H1 (cell line): ENCODE measurements at regions not wholly inside any gene's neighbourhood (a gene's known extent, or its start where the extent isn't known, plus 50 kb on each side); places are given as distances from the start of the nearest gene placed in this dataset.
A peak's percentile ranks its signal among the peaks of the same experiment; 100 is the strongest.

Source experiments
- CTCF ChIA-PET: fragments of 300-600 bp; sonication (Branson Sonifier 250); formaldehyde crosslinking; loops from one replicate; lab custom pipeline; 2021; ENCODE audit not compliant: partially characterized antibody; lab: Charles Lee
- POLR2A ChIA-PET: fragments of 300-600 bp; sonication (Branson Sonifier 250); formaldehyde crosslinking; loops from one replicate; lab custom pipeline; 2021; ENCODE audit warnings: inconsistent platforms; ENCODE audit not compliant: partially characterized antibody; lab: Charles Lee
- DNase-seq, 2 experiments: peaks; one replicate each; pipeline versions ENCODE4 v3.0.0 to v3.0.0-alpha.2; 2010 to 2022; ENCODE audit warnings: low spot score in 2 of 2, low read depth in 1 of 2, mixed read lengths in 1 of 2
- FAIRE-seq: peaks from 2 replicates; lab custom pipeline; 2011; peaks lifted over from hg19 to GRCh38; lab: Jason Lieb, UNC
- H2AFZ ChIP-seq: 2 replicates; pipeline ENCODE4 v1.8.1; 2012; ENCODE audit warnings: low read length, inconsistent platforms
- H2AK5ac ChIP-seq: 2 replicates; pipeline ENCODE4 v1.6.1; 2013; ENCODE audit warnings: low read depth, low read length
- H2BK120ac ChIP-seq: replicated peaks from 2 replicates; pipeline ENCODE3; 2013; ENCODE audit warnings: low read depth, low read length, inconsistent platforms
- H2BK12ac ChIP-seq: 2 replicates; pipeline ENCODE4 v1.6.1; 2013; ENCODE audit warnings: low read depth, low read length
- H2BK15ac ChIP-seq: 2 replicates; pipeline ENCODE4 v1.6.1; 2013; ENCODE audit warnings: low read length
- H2BK20ac ChIP-seq: 2 replicates; pipeline ENCODE4 v1.6.1; 2013; ENCODE audit warnings: low read length
- H2BK5ac ChIP-seq: 2 replicates; pipeline ENCODE4 v1.6.1; 2013; ENCODE audit warnings: low read depth, low read length
- H3K14ac ChIP-seq: 2 replicates; pipeline ENCODE4 v1.6.1; 2013; ENCODE audit warnings: inconsistent platforms; ENCODE audit not compliant: insufficient read length
- H3K18ac ChIP-seq: 2 replicates; pipeline ENCODE4 v1.6.1; 2013; ENCODE audit warnings: low read length; ENCODE audit errors: extremely low read depth
- H3K23ac ChIP-seq: 2 replicates; pipeline ENCODE4 v1.6.1; 2013; ENCODE audit warnings: inconsistent platforms; ENCODE audit not compliant: insufficient read length
- H3K23me2 ChIP-seq: 2 replicates; pipeline ENCODE4 v1.6.1; 2013; ENCODE audit warnings: low read depth, low read length
- H3K27ac ChIP-seq: 2 replicates; pipeline ENCODE4 v1.6.1; 2011; ENCODE audit warnings: low read depth, low read length, inconsistent platforms
- H3K27me3 ChIP-seq, 4 experiments: replicated peaks in 1 of 4; 1 replicate in 1 of 4; 2 replicates in 3 of 4; pipeline versions ENCODE4 v1.6.1 to v1.8.1; 2011 to 2013; ENCODE audit warnings: low read length in 3 of 4, mild to moderate bottlenecking in 3 of 4, inconsistent platforms in 2 of 4, mixed read lengths in 2 of 4, moderate library complexity in 1 of 4; ENCODE audit not compliant: control insufficient read depth in 3 of 4, insufficient read depth in 3 of 4; ENCODE audit errors: extremely low read depth in 1 of 4
- H3K36me3 ChIP-seq, 4 experiments: 2 replicates each; pipeline versions ENCODE4 v1.6.1 to v1.8.1; 2011 to 2013; ENCODE audit warnings: mild to moderate bottlenecking in 4 of 4, low read length in 3 of 4, moderate library complexity in 2 of 4, control low read depth in 1 of 4, inconsistent platforms in 1 of 4; ENCODE audit not compliant: insufficient read depth in 4 of 4, control insufficient read depth in 2 of 4
- H3K4ac ChIP-seq: replicated peaks from 2 replicates; pipeline ENCODE3; 2013; ENCODE audit warnings: low read length, low read depth, mixed read lengths, inconsistent platforms; ENCODE audit not compliant: insufficient read length
- H3K4me1 ChIP-seq, 4 experiments: replicated peaks in 1 of 4; 1 replicate in 1 of 4; 2 replicates in 3 of 4; pipeline versions ENCODE4 v1.6.1 to v1.8.1; 2011 to 2013; ENCODE audit warnings: low read length in 3 of 4, inconsistent platforms in 2 of 4, mixed read lengths in 1 of 4; ENCODE audit not compliant: insufficient read depth in 4 of 4, control insufficient read depth in 3 of 4
- H3K4me2 ChIP-seq, 2 experiments: 2 replicates each; pipeline versions ENCODE4 v1.6.1 to v1.8.1; 2011 to 2013; ENCODE audit warnings: low read depth in 2 of 2, low read length in 2 of 2, control low read depth in 1 of 2, inconsistent platforms in 1 of 2, mild to moderate bottlenecking in 1 of 2; ENCODE audit not compliant: insufficient read depth in 1 of 2
- H3K4me3 ChIP-seq, 4 experiments: fragments of 200-600, 300-600 bp in 1 of 4; sonication (generic), shearing (Covaris generic), sonication (Bioruptor Twin) in 1 of 4; 2 replicates each; pipeline versions ENCODE4 v1.5.1 to v1.8.1; 2011 to 2016; ENCODE audit warnings: low read length in 4 of 4, low read depth in 3 of 4, control low read depth in 2 of 4, inconsistent platforms in 2 of 4, mild to moderate bottlenecking in 2 of 4, mixed read lengths in 1 of 4, moderate library complexity in 1 of 4; ENCODE audit not compliant: insufficient read depth in 2 of 4; ENCODE audit errors: extremely low read depth in 1 of 4
- H3K56ac ChIP-seq: replicated peaks from 2 replicates; pipeline ENCODE3; 2013; ENCODE audit warnings: low read depth, mild to moderate bottlenecking, mixed read lengths, low read length, inconsistent platforms; ENCODE audit not compliant: insufficient read length
- H3K79me1 ChIP-seq: 2 replicates; pipeline ENCODE4 v1.6.1; 2013; ENCODE audit warnings: low read depth, low read length, control low read depth
- H3K79me2 ChIP-seq, 2 experiments: 2 replicates each; pipeline versions ENCODE4 v1.6.1 to v1.8.1; 2012 to 2013; ENCODE audit warnings: low read length in 2 of 2, mild to moderate bottlenecking in 2 of 2, inconsistent platforms in 1 of 2; ENCODE audit not compliant: insufficient read depth in 2 of 2, control insufficient read depth in 1 of 2
- H3K9ac ChIP-seq, 4 experiments: replicated peaks in 1 of 4; 1 replicate in 1 of 4; 2 replicates in 3 of 4; pipeline versions ENCODE4 v1.6.1 to v1.8.1; 2011 to 2013; ENCODE audit warnings: low read depth in 3 of 4, low read length in 3 of 4, control low read depth in 2 of 4, mild to moderate bottlenecking in 2 of 4, moderate library complexity in 2 of 4, inconsistent platforms in 1 of 4; ENCODE audit errors: extremely low read depth in 1 of 4
- H3K9me3 ChIP-seq, 2 experiments: 2 replicates each; pipeline versions ENCODE4 v1.6.1 to v1.8.1; 2012 to 2013; ENCODE audit warnings: mild to moderate bottlenecking in 2 of 2, moderate library complexity in 2 of 2, control low read depth in 1 of 2, inconsistent platforms in 1 of 2, low read depth in 1 of 2, low read length in 1 of 2, mixed read lengths in 1 of 2; ENCODE audit not compliant: insufficient read depth in 2 of 2
- H4K20me1 ChIP-seq, 2 experiments: replicated peaks in 1 of 2; 2 replicates each; pipeline versions ENCODE3 to v1.8.1; 2011 to 2013; ENCODE audit warnings: inconsistent platforms in 2 of 2, low read length in 2 of 2, mild to moderate bottlenecking in 1 of 2; ENCODE audit not compliant: insufficient read depth in 2 of 2, control insufficient read depth in 1 of 2
- H4K5ac ChIP-seq: 2 replicates; pipeline ENCODE4 v1.6.1; 2013; ENCODE audit warnings: low read length, low read depth, mixed read lengths, inconsistent platforms; ENCODE audit not compliant: insufficient read length
- H4K8ac ChIP-seq: 2 replicates; pipeline ENCODE4 v1.8.0; 2013; ENCODE audit warnings: mild to moderate bottlenecking, moderate library complexity, low read length, inconsistent platforms; ENCODE audit not compliant: insufficient read depth; ENCODE audit errors: extremely low read depth
- H4K91ac ChIP-seq: replicated peaks from 2 replicates; pipeline ENCODE3; 2013; ENCODE audit warnings: low read length, mixed read lengths, inconsistent platforms; ENCODE audit not compliant: insufficient read length
- GABPA ChIP-seq: IDR thresholded peaks from 2 replicates; pipeline ENCODE4 v1.6.1; 2011; ENCODE audit warnings: mild to moderate bottlenecking, low read length, moderate library complexity, borderline replicate concordance; ENCODE audit not compliant: insufficient read depth
- HDAC2 ChIP-seq, 2 experiments: fragments of 300-600 bp in 1 of 2; sonication (generic) in 1 of 2; IDR thresholded peaks; 2 replicates each; pipeline ENCODE4 v1.6.1; 2011 to 2012; ENCODE audit warnings: low read depth in 2 of 2, low read length in 2 of 2, mild to moderate bottlenecking in 2 of 2, moderate library complexity in 2 of 2, borderline replicate concordance in 1 of 2, inconsistent platforms in 1 of 2
- KDM1A ChIP-seq: fragments of 200-600, 300-600 bp; sonication (generic); IDR thresholded peaks from 2 replicates; pipeline ENCODE4 v1.7.1; 2016; ENCODE audit warnings: mild to moderate bottlenecking, low read length, borderline replicate concordance
- POLR2AphosphoS5 ChIP-seq: IDR thresholded peaks from 2 replicates; pipeline ENCODE4 v1.6.1; 2011; ENCODE audit warnings: low read depth, low read length
- SAP30 ChIP-seq: fragments of 300-600 bp; sonication (generic); IDR thresholded peaks from 2 replicates; pipeline ENCODE4 v1.7.1; 2012; ENCODE audit warnings: low read length, moderate library complexity, mild to moderate bottlenecking, inconsistent platforms; ENCODE audit not compliant: insufficient read depth, insufficient replicate concordance
- TAF1 ChIP-seq: IDR thresholded peaks from 2 replicates; pipeline ENCODE4 v1.6.1; 2011; ENCODE audit warnings: mild to moderate bottlenecking, low read depth, low read length
- TCF12 ChIP-seq: IDR thresholded peaks from 2 replicates; pipeline ENCODE4 v1.6.1; 2011; ENCODE audit warnings: low read depth, mild to moderate bottlenecking, low read length
- WGBS, 2 experiments: shearing (Covaris generic) in 1 of 2; methylation state at CpG; one replicate each; pipeline versions ENCODE4 v1.1.6 to v1.1.7; 2013 to 2015; ENCODE audit warnings: low lambda C conversion rate in 2 of 2, mixed read lengths in 2 of 2, inconsistent platforms in 1 of 2, low coverage in 1 of 2, missing lambda C conversion rate in 1 of 2; ENCODE audit not compliant: insufficient replicate concordance in 2 of 2, insufficient coverage in 1 of 2, insufficient read length in 1 of 2; ENCODE audit errors: extremely low coverage in 1 of 2, missing lambda C conversion rate in 1 of 2; 5-methylcytosine and 5-hydroxymethylcytosine counted together

DNA sequence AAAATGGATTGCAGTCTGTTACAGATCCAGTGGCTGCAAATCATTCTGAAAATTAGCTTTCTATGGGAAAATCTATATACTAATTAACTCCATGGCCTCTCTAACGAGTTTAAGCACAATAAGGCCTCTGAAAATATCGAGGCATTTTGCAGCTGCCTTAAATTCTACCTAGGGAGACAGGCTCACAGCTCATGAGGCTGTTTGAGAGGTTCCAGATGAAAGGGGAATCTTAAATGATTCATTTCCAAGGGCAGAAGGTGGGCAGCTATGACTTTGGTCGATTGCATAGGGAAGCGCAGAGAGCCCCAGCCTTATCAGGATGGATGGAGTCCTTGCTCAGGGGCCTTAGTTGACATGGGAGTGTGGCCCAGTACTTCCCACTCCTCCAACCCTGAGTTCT, 216.8 kb upstream of the POU3F1 start:
- H3K18ac ChIP-seq, result no peak overlapping the region
- no peak for TF ChIP-seq POLR2AphosphoS5
- TF ChIP-seq HDAC2 (IDR thresholded peaks at IDR 0.05; ENCODE audit: borderline replicate concordance in 1 of 2, low read depth in 2 of 2, low read length in 2 of 2), result no peak
- no peak for TF ChIP-seq GABPA
- TF ChIP-seq SAP30, result no peak
- TF ChIP-seq TCF12, result no peak
- TF ChIP-seq TAF1, result no peak
- TF ChIP-seq KDM1A, result no peak
- TF ChIP-seq, all 59 proteins: peak for 0
- Histone ChIP-seq H3K14ac (no peak overlapping the region), H4K20me1 (no peaks in the 10 kb centered on the region), H4K5ac (no peak overlapping the region), H2BK15ac (no peak overlapping the region), H3K4me1 (peaks cover 0 to 7% (median 3%) of the 10 kb centered on the region in 4 experiments; a peak in 3 of 7 replicates), H3K4me2 (no peak overlapping the region), H3K9ac (no peak overlapping the region), H3K27me3 (peaks cover 0 to 2% (median 1%) of the 10 kb centered on the region in 4 experiments; a peak in 2 of 7 replicates), H2BK12ac (no peak overlapping the region), H4K8ac (no peak overlapping the region), H3K79me1 (no peaks in the 10 kb centered on the region; the same call in 1 of the 2 replicates), H3K9me3 (peaks cover 0 to 5% of the 10 kb centered on the region in 2 experiments; a peak in 2 of 4 replicates), H2AFZ (no peak overlapping the region), H2BK120ac (no peak overlapping the region), H4K91ac (no peak overlapping the region), H3K36me3 (no peaks in the 10 kb centered on the region), H3K27ac (no peak overlapping the region), H3K79me2 (no peaks in the 10 kb centered on the region), H3K23me2 (no peaks in the 10 kb centered on the region), H2BK20ac (0 out of 2 replicates have a peak overlapping the region, but pooled peaks have one; percentile 8), H2BK5ac (no peak overlapping the region), H2AK5ac (no peak overlapping the region), H3K23ac (no peak overlapping the region), H3K56ac (no peak overlapping the region), H3K4me3 (no peak overlapping the region), H3K4ac (no peak overlapping the region)
- 94% methylated on average over 4 of the region's 4 CpGs; no CpG with 5 or more reads in 1 of the 2 experiments for WGBS, 2 experiments
- CTCF ChIA-PET, result interaction anchor here (1.0 to 1.2 kb wide), 3 partner anchors 13 to 101 kb away, joined by 3 to 5 read pairs (median 3); no protein-coding TSS in a partner anchor
- FAIRE-seq (no peak), DNase-seq (no peak)
- POLR2A ChIA-PET, result no interaction called here
